Activated naive CD8-positive, alpha-beta T cell treated with anti-CD3 and anti-CD28 coated beads, Interleukin-2, amount 50 U/mL, for 16 hours (primary cell): ENCODE measurements at regions not wholly inside any gene's neighbourhood (a gene's known extent, or its start where the extent isn't known, plus 50 kb on each side); places are given as distances from the start of the nearest gene placed in this dataset.

Experiments used
- DNase-seq: peaks from one replicate; pipeline ENCODE4 v3.0.0-alpha.2; 2020; ENCODE audit warnings: low read depth, low spot score

DNA sequence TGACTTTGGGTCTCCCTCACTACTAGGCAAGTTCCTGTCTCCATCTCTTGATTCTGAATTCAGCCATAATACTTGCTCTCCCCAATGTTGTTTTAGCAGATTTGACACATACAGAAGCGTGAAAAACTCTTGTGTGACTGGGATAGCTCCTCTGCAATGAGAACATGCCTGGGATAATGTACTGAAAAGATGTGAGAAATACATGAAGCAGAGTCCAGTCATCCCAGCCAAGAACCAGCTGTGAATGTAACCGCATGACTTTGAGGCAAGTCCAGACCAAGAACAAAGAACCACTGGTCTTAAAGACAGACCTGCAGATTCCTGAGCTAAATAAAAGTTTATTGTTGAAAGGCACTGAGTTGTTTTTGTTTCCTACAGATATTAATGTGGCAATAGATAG, 135.0 kb downstream of the NMUR2 start:
- DNase-seq, result no peak

DNA sequence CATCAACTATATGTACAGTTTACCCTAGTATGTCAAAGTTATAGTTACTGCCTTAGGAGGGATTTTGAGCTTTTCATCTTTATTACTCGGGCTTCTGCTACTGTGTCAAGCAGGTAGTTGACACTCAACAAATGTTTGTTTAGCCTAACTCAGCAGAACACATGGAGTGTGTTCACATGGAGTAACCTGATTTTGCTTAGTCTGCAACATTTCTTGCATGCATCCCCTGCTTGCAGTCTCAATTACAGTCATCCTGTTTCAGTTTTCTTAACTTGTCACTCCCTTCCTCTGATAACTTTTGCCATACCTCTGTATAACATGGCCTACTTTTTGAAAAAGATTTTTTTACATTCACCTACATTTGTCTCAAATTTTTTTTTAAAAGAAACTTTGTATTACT, 135.5 kb downstream of the NMUR2 start:
- no peak for DNase-seq

DNA sequence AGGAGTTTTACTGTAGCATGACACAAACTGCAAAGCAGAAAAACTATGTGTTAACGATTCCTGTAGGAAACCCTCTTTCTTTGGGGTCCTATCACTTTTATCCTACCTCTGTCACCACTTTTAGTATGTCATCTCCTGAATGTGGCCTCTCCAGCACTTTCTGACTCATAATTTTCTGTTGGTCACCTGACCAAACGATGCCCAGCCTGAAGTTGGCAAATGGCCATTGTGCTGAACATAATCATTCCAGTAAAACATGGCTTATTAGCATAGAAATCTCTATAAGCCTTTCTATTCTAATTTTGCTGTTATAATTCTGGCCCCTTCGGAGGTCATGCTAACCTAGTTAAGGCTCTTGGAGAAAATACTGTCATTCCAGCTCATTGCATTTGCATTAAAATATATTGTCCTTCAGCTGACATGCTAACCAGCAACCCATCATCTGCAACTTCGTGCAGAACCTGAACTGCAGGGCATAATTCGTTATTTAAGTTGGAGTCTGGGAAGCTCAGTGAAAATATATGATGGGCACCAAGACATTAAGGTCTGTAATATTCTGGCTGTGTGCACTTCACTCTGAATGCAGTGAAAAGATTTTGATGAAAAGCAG, 140.3 kb downstream of the NMUR2 start:
- no peak for DNase-seq

DNA sequence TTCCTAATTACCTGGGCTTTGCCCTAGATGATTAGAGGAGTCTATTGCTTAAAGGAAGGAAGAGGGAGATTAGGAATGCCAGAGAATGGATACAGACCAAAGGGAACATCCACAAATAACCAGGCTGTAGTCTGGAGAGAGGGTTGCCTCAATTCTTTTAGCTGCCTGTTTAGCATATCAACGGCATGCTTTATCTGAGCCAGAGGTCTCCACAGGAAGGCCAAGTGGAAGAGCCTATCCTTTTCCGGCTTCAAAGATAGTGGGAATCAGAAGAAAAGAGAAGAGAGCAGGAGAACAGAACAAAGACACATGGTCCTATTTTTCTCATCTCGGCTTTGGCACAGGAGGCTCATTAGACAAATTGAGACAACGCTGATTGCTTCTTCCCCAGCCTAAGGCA, 142.4 kb downstream of the NMUR2 start:
- DNase-seq, result no peak

DNA sequence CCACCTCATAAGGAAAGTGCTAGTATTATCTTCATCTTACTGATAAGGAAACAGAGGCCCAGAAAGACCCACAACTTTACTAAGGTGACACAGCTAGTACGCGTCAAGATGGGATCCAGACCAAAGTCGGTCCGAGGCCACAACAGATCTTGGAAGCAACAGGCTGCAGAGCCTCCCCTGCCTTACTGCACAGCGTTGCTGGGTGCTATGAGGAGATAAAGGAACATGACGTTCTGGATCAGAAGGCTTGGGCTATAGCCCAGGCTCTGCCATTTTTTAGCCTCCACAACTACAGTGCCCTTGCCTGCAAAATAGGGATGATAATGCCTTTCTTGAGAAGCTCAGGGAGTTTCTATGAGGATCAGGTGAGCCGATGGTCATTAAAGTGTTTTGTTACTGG, 144.1 kb downstream of the NMUR2 start:
- no peak for DNase-seq

DNA sequence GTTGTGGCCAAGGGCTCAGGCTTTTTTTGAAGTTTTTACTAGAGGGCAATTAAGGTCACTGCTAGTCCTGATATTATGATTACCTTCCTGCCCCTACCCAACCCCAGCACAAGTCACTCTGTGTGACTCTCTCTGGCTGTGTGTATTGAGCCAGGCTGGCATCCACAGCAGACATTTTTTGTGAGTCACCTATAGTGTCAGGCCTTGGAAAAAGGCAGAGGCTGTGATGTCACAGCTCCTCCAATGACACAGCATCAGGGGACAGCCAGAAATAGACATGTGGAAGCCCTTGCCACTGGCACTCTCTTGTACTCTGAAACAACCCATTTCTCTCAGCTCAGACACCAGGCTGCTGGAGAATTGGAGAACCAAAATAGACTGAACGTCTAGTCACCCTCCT, 145.4 kb downstream of the NMUR2 start:
- DNase-seq, result no peak

DNA sequence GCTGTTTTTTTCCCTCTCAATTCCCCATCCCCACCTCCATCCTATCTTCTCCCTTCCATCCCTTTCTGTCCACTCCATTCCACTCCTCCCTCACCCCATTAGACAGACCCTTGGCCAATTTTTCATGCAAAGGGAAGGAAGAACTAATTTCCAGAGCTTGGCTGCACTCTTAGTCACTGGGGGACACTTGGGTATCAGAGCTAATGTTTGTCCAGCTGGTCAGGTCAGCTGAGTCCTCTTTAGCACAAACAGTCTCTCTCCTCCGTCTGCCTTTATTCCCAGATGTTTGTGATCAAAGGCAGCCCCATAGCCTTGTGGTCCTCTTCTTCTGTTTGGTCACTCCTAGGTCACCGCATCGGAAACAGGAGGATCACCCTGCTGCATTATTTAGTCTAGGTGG, 148.5 kb downstream of the NMUR2 start:
- DNase-seq, result no peak

DNA sequence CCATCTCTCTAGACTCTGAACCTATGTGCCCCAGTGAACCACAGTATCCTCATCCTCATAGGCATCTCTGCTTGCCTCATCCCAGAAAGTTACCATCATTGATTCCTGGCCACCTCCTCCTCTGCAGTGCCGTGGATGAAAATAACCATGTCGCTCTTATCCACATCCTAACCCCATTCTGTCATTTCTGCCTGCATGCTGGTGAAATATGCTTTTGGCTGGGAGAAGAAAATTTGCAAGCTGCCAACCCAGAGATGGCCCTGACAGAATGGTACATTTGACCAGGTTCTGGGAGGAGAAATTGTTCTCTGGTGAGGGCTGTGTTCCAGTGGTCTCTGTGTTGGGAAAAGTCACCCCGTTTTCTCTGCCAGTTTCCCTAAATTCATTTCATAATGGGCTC, 149.7 kb downstream of the NMUR2 start:
- no peak for DNase-seq

DNA sequence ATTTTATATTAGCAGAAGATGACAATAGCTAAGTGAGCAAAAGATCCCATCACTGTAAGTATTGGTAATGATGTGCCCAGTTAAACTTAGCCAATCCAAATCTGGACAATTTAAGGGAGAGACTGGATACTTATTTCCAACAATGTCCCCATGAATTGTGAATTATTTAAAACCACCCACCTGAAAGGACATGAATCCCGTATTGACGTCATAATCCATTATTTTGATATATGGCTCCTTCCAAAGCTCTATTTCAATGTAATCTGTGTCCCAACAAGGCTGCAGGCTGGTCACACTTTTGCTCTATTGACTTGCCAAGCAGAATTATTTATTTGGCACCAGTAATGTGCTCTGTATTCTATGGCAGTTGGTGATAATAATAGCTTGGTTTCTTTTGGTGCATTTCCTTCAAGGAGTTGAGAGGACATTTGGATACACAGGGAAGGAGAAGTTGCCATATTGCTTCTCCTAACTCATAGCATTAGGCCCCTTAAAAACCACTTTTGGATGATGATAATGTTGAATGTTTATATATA, 157.2 kb downstream of the NMUR2 start:
- no peak for DNase-seq

DNA sequence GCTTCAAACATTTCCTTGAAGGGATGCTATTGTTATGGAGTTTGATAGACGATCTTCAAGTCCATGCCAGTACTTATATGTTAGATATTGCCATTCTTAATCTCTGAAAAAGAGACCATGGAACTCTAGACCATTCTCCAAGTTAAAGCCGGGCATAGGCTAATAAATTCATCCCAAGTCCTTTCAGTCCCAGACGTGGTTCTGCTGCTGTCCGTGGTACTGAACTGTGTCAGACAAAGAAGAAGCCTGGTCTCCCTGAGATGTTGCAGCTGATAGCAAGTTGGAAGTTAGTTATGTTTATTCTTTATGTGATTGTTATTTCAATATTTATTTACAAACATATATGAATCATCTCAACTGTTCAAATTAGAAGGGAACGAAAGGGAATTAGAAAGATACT, 158.7 kb downstream of the NMUR2 start:
- no peak for DNase-seq

DNA sequence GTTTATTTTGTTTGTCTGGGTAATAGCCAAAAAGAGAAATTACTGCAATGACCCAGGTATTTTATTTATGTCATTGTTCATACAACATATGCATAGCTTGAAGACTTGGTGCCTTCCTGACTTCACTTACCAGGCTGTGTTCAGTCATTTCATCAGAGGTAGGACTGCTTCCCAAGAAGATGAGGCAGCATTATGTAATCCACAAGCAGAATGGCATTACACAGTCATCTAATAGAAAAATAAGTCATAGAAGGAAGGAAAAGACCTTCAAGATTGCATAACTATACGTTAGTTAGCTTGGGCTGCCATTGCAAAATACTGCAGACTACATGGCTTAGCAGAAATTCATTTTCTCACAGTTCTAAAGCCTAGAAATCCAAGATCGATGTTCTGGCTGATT, 167.5 kb downstream of the NMUR2 start:
- DNase-seq, result no peak

DNA sequence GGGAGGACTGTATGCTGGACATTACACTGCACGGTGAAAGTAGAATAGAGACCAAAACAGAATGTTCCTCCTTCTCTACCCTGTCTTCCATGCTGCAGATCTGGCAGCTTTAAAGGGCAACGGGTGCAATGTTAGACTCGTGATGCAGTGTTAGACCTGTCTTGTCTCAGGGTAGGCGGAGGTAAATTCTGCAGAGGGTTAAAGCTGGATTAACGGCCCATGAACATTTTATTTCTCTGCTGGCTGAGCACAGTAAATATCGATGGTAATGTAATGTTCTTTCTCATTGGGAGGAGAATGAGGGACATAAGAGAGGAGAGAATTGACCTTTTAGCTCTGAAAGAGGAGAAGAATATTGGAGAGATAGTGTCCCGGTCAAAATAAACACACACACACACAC, 178.9 kb downstream of the NMUR2 start:
- DNase-seq, result no peak

DNA sequence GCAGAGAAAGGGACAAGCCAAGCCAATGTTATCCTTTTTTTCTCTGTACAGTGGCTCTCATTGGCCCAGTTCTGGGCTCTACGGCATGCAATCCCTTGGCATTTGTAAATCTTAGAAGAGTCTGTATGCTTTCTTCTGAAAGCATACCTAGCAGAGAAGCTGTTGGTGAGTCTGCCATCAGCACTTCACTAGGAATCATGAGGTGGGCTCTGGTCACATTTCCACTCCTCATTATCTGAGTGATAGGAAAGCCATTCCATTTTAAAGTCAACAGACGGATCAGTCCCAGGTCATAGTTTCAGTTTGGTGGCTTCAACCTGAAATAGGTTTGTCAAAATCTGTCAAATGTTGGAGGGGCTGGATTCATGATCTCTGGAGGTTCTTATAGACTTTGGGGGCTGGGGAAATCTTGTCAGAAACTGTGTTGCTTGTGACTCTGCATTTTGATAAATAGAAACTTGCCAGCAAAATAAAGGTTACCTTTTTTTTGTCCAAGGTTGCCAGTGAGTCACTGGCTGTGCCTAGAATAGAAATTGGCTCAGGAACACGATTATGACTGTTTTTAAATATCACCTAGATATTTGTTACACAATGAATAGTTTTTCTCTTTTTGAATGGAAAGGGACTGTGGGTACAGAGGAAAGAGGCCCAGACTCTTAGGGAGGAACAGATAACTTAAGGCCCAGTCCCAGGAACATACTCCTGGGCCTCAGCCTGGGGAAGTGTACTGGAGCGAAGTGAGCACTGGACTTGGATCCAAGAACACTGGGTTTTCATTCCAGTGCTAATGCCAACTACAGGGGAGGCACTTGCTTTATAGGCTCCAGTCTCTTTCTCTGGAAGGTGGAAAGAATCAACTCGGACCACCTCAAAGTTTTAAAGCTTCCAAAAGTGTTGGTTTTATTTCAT, 183.1 kb downstream of the NMUR2 start:
- no peak for DNase-seq

DNA sequence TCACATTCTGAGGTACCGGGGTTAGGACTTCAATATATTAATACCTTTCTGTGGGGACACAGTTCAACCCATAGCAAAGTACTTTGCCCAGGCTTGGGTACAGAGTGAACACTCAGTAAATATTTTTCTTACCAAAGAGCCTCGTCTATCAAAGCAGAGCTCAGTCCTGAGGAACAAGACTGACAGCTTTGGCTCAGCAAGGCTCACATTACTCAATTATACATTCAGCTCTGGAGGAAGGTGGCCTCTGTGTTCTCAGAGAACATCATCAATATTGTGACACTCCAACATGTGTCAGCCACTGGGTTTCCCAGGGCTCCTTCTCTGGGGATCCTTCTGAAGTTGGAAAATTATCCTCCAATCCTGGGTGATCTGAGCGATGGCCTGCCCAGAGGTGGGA, 186.4 kb downstream of the NMUR2 start:
- no peak for DNase-seq

DNA sequence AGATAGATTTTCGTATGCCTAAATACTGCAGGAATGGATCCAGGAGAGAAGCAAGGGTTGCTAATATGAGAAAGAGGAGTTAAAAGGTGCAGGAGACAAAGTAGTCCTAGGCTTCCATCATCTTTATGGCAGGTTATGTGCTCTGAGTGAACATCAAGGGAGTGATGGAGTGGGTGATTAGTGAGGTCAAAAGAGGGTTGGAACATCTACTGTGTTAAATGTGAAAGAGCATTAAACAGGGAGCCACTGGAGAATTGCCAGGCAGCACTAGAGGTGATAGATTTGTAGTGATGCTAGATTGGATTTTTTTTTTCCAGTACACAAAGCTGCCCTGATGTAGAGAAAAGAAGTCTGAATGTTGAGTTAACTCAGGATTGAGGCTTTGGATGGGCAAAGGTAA, 199.3 kb downstream of the NMUR2 start:
- no peak for DNase-seq

DNA sequence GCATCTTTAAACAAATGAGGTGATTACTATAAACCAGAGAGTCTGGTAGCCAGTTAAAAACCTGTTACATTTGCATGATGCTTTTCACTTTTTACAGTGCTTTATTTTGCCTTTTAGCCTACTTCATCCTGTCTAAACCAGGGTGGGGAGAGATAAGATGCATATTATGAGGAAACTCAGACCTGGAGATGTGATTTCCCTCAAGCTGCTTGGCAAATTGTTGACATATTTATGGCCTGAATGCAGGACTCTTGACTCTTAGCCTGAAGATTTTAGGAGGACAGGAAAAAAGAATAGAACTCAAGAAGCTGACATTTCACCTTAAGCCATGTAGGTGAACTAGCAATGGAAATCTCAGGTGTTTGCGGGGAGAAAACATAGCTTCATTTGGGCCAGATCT, 202.8 kb downstream of the NMUR2 start:
- no peak for DNase-seq

DNA sequence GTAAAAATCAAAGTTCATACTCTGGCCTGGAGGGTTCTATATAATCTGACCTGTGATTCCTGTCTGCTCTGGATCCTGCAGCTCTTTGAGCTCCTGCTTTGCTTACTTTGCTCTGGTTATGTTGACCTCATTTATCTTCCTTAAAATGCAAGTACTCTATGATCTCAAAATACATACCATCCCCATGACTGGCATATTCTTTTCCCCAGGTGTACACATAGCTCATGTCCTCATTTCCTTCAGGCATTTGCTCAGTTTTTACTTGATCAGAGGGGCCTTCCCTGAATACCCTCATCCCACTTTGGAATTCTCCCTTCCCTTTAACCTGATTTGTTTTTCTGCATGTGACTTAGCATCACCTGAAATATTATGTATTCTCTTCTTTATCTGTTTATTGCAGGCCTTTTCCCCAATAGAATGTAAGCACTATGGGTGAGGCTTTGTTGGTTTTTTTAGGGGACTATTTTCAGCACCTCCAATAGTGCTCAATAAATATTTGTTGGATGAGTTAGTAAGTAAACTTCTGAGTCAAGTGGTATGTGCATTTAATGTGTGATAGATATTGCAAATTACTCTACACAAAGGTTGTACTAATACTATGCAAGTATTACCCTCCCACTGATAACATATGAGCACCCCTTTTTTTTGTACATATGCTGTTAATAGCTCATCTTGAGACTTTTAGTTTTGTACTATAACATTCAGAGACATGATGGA, 211.5 kb downstream of the NMUR2 start:
- DNase-seq, result no peak

DNA sequence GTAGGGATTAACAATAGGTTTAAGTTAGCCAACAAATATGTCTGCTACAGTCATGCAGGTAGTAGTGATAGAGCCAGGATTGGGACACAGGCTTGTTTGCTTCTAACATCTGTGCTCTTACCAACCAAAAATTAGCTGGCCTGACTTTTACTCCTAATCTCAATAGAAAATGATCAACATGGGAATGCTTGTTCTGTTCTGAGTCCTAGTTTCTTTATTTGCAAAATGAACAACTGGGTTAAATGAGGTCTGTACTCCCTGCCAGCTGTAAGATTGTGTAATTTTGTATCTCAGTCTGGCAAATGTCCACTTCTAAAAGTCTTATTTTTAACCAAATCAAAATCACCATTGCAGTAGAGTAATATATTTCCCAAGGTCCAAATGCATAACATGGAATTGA, 216.8 kb downstream of the NMUR2 start:
- DNase-seq, result no peak

DNA sequence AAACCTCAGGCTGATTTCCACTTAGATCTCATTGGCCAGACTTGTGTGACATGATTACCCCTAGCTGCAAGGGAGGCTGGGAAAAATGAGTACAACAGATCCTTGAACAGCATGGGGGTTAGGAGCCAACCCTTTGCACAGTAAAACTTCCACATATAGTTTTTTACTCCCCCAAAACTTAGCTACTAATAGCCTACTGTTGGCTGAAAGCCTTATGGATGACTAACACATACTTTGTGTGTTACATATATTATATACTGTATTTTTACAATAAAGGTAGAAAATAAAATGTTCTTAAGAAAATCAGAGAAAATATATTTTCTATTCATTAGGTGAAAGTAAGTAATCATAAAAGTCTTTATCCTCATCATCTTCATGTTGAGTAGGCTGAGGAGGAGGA, 217.4 kb downstream of the NMUR2 start:
- DNase-seq, result no peak

DNA sequence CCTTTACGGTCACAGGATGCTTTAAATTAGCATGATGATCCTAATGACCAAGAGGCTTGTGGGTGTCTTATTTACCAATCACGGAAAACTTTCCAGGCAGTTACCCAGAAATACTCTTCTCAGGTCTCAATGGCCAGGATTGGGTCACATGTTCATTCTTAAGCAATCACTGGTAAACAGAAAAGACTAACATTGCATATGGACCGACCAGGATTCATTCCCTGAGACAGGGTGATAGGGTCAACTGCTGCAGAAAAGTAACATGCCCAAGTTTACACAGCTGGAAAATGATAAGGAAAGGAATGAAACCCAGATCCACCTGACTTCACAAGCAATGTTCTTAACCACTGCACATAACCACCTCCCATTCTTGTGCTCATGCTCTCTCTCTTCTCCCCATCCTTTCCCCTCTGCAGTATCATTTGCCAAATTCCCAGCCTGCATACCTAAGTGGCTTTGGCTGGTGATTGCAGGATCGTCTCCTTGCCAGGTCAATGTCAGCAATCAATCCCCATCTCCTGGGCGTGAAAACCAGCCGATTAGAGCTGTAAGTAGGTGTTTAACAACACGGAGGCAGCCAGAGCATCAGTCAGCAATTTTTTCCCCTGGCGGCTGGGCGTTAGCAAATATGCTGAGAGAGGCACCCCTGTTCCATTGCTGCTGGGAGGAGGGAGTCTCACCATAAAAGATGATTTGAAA, 219.4 kb downstream of the NMUR2 start:
- no peak for DNase-seq

DNA sequence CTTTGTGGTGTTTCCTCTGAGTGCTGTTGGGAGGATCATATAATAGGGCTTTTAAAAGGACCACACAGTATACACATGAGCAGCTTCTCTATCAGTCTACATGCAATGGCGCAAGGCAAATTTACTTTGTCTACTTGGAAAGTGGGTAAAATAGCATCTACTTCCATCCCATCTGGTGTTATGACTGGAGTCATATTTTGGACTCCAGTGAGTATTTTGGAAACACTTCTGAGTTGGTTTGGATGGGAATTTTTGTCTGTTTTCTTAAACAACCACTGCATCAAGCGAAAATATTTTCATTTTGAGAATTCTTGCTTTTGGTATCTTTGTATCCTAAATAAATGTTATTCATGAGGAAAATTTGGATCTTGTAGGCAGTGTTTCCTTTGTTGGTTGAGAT, 220.8 kb downstream of the NMUR2 start:
- DNase-seq, result no peak

DNA sequence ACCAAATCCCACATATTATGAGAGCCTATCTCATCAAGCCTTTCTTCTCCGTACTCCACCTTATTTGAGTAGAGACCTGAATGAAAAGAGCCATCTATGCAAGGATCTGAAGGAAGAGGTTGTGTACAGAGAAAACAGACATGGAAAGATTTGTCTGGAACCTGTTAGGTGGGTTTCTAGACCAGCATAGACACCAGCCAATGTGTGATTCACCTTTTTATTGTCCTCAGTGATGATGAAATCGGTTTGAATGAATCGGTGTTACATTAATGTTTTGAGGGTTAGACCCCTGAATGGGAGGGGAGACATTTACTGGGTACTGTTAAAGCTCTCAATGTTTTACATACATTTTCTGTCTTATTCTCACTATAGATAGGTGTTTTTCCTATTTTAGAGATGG, 223.6 kb downstream of the NMUR2 start:
- DNase-seq, result no peak
